Endometrial microvascular endothelial cells (primary cell): ENCODE measurements at regions not wholly inside any gene's neighbourhood (a gene's known extent, or its start where the extent isn't known, plus 50 kb on each side); places are given as distances from the start of the nearest gene placed in this dataset.
"Not testable (repeated sequence)": the region's sequence is repeated elsewhere in the genome, so short reads cannot be mapped to it uniquely, and the experiment has no call there.

Source experiments
- in situ Hi-C: cut with HindIII; loops from 2 replicates; pipeline ENCODE4 v1.10.0; 2017; ENCODE audit warnings: low sequenced_read_pairs, low pct_unique_long_range_greater_than_20kb; ENCODE audit errors: inconsistent ontology term

GRCh38 chr10:31694929-31695837, 233.4 kb downstream of the ARHGAP12 start:
- in situ Hi-C loops, result no loop called here

- in situ Hi-C loops, result no loop called here
Measured at GRCh38 chr10:31694126-31694685, 234.4 kb downstream of the ARHGAP12 start.

- in situ Hi-C loops, result no loop called here
Measured at GRCh38 chr10:31693491-31693890, 235.1 kb downstream of the ARHGAP12 start.

- in situ Hi-C loops, result loop anchor here (10.0 kb wide), 1 partner anchor 86 kb away; no protein-coding TSS in a partner anchor
Measured at GRCh38 chr10:31689233-31689632, 239.4 kb downstream of the ARHGAP12 start.

GRCh38 chr10:31687663-31688482, 240.8 kb downstream of the ARHGAP12 start:
- in situ Hi-C loops, result loop anchor here (10.0 kb wide), 1 partner anchor 87 kb away; no protein-coding TSS in a partner anchor

GRCh38 chr10:31686599-31686998, 242.0 kb downstream of the ARHGAP12 start:
- in situ Hi-C loops, result loop anchor here (10.0 kb wide), 1 partner anchor 88 kb away; no protein-coding TSS in a partner anchor

- in situ Hi-C loops, result loop anchor here (10.0 kb wide), 1 partner anchor 91 kb away; no protein-coding TSS in a partner anchor
Measured at GRCh38 chr10:31683682-31684081, 244.9 kb downstream of the ARHGAP12 start.

GRCh38 chr10:31679936-31680335, 248.7 kb downstream of the ARHGAP12 start:
- in situ Hi-C loops, result loop anchor here (10.0 kb wide), 1 partner anchor 95 kb away; no protein-coding TSS in a partner anchor

GRCh38 chr10:31678575-31679516, 249.8 kb downstream of the ARHGAP12 start:
- in situ Hi-C loops, result no loop called here

- in situ Hi-C loops, result no loop called here
Measured at GRCh38 chr10:31678139-31678536, 250.5 kb downstream of the ARHGAP12 start.

- in situ Hi-C loops, result no loop called here
Measured at GRCh38 chr10:31677195-31678138, 251.2 kb downstream of the ARHGAP12 start.

- in situ Hi-C loops, result no loop called here
Measured at GRCh38 chr10:31675726-31676125, 252.9 kb downstream of the ARHGAP12 start.

GRCh38 chr10:31669357-31669756, 259.3 kb downstream of the ARHGAP12 start:
- in situ Hi-C loops, result no loop called here

GRCh38 chr10:31668326-31668725, 260.3 kb downstream of the ARHGAP12 start:
- in situ Hi-C loops, result no loop called here

GRCh38 chr10:31665764-31666279, 262.8 kb downstream of the ARHGAP12 start:
- in situ Hi-C loops, result not testable (repeated sequence)

- in situ Hi-C loops, result no loop called here
Measured at GRCh38 chr10:31664803-31665202, 263.8 kb downstream of the ARHGAP12 start.

GRCh38 chr10:31664071-31664470, 264.6 kb downstream of the ARHGAP12 start:
- in situ Hi-C loops, result not testable (repeated sequence)
